ENCODE measurements at regions not wholly inside any gene's neighbourhood (a gene's known extent, or its start where the extent isn't known, plus 50 kb on each side); places are given as distances from the start of the nearest gene placed in this dataset.
"Not testable (repeated sequence)": the region's sequence is repeated elsewhere in the genome, so short reads cannot be mapped to it uniquely, and the experiment has no call there.

DNA sequence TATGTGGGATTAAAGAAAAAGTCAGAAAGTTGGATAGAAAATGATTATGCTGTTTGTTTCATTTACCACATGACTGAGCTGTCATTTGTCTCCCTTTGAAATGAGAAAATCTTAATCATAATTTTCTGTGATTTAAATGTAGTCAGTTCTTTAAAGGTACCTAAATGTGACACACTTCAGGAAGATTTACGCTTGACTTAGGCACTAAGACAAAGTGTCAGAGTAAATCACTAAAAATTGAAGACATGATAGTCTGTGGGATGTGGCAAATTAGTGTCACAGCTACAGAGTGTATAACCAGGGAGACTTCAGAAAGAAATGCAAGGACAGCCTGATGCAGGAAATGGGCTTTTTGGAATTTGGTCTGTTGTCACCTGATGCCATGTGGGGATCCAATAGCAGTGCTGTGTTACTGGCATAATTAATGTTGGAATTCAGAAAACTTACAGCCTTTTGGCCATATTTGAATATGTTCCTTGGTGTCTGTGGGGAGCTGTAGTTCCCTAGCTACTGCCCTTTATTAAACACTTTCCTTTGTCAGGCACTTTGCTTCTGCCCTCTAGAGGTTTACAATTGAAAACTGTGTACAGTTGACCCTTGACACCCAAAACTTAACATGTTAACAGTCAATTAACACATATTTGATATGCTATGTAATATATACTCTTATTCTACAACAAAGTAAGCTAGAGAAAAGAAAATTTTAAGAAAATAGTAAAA is 493.8 kb downstream of the UTRN start:
- FAIRE-seq = no peak
- no peak for DNase-seq (ENCODE audit: low spot score in 2 of 2)

DNA sequence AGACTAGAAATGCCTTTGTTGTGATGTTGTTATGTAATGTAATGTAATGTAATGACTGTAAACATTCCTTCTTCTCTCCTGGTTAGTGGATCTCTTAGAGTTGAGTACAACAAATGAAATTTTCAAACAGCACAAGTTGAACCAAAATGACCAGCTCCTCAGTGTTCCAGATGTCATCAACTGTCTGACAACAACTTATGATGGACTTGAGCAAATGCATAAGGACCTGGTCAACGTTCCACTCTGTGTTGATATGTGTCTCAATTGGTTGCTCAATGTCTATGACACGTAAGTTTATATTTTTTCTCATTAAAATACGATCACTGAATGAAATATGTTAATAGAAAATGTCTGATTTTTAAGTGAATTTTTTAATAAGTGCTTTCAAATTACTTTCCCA is 496.7 kb downstream of the UTRN start:
- no peak for FAIRE-seq
- DNase-seq (ENCODE audit: low spot score in 2 of 2) = no peak

DNA sequence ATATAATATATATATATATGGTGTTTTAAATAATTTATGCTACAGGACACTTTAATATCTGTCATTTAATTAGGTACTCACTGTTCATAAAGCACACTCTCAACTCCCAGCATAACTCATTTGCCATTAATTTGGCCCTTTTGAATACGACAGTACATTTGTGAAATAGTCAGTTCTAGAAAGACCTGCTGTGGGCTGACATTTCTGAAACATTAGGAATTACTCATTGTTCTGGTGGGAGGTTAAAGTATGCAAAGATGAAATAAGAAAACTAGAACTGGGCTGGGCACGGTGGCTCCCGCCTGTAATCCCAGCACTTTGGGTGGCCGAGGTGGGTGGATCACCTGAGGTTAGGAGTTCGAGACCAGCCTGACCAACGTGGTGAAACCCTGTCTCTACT is 497.5 kb downstream of the UTRN start:
- FAIRE-seq = no peak

DNA sequence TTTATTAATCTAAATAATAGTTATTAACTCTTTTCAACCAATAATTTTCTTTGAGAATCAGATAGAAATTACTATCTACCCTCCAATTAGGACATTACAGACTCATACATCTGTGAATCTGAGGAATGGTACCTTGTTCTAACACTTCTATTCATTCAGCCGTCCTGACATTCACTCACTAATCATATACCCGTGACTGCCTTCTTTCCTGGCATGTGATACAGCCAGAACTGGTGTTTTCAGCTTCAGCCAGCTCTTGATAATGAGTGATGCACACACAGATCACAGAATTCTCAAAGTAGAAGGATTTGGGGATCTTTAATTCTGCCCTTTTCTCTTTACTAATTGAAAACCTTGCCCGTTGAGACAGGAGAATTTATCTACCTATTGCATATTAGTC is 499.9 kb downstream of the UTRN start:
- FAIRE-seq (no peak), DNase-seq (ENCODE audit: low spot score in 2 of 2) (no peak)

More for the DNA sequence above, 497.5 kb downstream of the UTRN start:
- DNase-seq (ENCODE audit: low spot score in 2 of 2) = no peak

DNA sequence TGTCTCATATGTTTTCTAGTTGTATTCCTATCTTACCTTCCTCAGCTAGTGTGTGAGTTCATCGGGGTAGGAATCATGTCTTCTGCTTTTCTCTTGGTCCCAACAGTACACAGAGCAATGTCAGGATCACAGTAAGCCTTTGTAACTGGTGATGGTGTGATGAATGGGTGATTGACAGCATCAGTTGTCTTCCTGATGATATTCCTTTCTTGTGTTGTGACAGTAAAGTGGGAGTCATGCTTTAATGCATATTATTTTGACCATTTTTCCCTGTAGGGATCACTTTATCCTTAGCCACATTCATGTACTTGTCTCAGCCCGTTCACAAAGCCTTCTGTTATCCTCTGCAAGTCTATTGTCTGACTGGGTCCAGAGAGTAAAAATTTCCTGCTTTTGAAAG is 501.7 kb downstream of the UTRN start:
- DNase-seq (ENCODE audit: low spot score in 2 of 2) (no peak), FAIRE-seq (no peak)

DNA sequence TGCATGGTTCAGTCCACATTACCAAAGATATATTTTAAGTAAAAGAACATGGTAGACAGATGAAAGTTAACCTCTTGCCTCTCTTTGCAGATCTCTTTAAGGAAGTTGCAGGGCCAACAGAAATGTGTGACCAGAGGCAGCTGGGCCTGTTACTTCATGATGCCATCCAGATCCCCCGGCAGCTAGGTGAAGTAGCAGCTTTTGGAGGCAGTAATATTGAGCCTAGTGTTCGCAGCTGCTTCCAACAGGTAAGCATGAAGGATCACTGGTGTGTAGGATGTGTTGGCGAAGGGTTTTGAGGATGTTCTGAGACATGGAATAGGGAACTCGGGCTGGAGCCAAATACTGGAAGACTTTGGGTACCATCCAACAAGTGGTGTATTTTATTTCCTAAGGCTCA is 508.6 kb downstream of the UTRN start:
- DNase-seq (ENCODE audit: low spot score in 2 of 2) (no peak), FAIRE-seq (no peak)

DNA sequence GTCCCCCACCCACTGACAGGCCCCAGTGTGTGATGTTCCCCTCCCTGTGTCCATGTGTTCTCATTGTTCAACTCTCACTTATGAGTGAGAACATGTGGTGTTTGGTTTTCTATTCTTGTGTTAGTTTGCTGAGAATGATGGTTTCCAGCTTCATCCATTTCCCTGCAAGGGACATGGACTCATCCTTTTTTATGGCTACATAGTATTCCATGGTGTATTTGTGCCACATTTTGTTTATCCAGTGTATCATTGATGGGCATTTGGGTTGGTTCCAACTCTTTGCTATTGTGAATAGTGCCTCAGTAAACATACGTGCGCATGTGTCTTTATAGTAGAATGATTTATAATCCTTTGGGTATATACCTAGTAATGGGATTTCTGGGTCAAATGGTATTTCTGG is 509.9 kb downstream of the UTRN start:
- not testable (repeated sequence) for DNase-seq (ENCODE audit: low spot score in 2 of 2); FAIRE-seq

DNA sequence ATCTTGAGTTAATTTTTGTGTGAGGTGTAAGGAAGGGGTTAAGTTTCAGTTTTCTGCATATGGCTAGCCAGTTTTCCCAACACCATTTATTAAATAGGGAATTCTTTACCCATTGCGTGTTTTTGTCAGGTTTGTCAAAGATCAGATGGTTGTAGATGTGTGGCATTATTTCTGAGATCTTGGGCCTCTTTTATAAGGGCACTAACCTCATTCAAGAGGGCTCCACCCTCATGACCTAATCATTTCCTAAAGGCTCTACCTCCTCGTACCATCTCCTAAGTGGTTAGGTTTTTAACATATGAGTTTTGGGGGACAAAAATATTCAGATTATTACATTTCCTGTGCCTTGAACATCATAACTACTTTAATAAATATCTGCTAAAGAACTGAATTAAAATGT is 510.9 kb downstream of the UTRN start:
- FAIRE-seq (no peak), DNase-seq (ENCODE audit: low spot score in 2 of 2) (no peak)

DNA sequence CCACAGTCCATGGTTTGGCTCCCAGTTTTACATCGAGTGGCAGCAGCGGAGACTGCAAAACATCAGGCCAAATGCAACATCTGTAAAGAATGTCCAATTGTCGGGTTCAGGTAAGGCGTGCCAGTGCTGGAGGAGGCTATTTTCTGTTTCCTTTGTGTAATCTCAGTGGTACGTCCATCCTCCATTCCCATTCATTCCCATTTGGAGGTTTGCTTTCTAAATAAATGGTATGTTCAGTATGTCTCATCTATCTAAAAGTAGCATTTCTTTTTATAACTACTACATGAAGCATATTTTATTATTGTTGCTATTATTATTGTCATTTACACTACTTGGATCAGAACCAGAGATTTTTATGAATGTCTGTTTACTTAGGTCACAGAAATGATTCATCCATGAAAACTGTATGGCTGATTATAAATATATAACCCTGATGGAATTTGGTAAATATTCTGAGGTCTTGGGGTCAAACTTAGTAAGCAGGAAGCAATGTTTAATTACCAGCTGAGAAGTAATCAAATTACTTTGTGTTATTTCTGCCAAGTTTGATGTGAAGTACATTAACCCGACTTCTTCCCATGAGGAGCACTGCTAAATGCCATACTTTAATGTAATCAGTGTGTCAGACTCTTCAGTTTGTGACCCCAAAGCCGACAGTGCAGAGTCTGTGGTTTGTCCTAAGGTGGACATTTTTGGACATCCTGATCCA is 512.9 kb downstream of the UTRN start:
- FAIRE-seq (no peak), DNase-seq (ENCODE audit: low spot score in 2 of 2) (no peak)

DNA sequence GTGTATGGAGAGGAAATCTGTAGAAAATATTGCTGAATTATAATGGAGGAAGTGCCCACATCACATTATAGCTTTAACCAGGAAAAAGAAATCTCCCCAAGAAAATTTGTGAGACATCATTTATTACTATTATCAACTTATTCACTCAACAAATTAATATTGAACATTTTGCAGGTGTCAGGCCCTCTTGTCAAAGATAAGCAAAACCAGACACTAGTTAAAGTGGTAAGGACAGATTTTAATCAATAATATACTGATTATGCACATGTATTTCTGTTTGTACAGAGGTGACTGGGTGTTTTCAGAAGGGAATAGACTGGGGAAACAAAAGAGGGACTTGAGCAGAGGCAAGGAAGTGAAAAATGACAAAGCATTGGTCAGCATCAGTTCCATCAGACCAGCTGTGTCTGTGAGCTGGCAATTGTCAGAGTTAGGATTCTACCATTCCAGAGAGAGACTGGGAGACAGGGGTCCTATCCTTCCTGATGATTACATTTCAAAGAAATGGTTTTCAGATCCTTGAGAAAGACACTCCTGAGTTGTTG is 519.2 kb downstream of the UTRN start:
- no peak for DNase-seq (ENCODE audit: low spot score in 2 of 2)
- FAIRE-seq = no peak

DNA sequence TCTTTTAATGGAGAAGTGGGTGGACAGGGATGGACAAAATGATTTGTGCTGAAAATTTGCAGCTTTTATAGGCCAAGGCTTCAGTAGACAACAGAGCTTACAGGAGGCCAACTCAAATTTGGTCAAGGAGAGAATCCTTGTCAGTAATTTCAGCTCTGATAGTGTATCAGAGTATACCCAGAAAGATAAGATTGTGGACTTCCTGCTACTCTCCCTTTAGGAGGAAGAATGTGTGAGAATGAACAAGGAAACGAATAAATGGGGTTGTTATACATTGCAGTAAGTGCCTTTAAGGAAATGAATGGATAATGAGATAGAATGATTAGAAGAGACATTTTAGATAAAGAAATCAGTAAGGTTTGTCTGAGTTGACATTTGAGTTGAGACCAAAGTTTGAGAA is 519.9 kb downstream of the UTRN start:
- FAIRE-seq (no peak), DNase-seq (ENCODE audit: low spot score in 2 of 2) (no peak)

DNA sequence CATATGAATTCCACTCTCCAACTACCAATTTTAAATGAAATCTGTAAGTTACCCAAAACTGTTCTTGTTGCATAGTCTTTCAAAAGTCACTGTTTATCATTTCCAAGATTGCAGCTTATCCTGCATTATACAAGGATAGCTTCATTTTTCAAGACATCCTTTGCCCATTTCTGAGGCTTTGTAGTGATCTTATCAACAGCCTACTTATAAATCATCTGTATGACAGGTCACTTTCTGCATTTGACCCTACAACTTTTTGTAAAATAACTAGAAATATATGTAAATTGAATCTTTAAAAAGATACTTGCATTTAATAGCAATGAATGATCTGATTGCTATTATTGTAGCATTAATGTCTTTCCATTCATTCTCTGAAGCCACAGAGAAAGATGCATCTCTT is 521.1 kb downstream of the UTRN start:
- no peak for DNase-seq (ENCODE audit: low spot score in 2 of 2)

DNA sequence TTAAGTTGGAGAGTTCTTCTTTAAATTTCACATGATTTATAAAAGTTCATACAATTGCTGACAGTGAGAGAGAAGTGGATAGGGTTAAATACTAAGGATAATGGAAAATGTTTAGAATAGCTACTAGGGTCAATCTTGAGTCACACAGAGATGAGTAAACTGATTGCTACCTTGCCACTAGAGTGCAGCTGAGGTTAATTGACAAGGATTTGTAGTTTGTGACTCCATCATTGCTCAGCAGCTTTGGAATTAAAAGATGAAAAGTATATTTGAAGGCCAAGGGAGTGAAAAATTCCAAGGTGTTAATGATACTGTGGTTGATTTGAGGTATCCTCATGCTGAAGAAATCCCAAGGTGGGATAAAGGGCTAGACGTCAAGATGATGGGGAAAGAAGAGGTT is 524.0 kb downstream of the UTRN start:
- DNase-seq (ENCODE audit: low spot score in 2 of 2) (no peak), FAIRE-seq (no peak)

More for the DNA sequence above, 521.1 kb downstream of the UTRN start:
- FAIRE-seq = no peak

DNA sequence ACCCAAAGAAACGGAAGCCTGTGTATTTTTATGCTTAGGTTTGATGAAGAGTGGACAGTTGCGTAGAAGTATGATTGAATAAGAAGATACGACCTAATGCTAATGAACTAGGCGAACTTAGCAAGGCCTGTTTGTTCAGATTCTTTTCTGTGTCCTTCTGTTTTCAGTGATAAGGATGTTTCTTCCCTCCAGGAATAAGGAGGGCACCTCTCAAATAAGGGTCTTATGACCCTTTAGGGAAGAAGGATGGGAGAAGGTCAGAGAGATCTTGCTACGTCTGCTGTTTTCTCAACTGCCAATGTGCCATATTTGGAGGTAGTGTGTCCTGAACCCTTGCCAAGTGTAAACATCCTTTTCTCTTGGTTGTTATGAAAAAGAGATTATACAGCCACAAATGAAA is 524.8 kb downstream of the UTRN start:
- DNase-seq (ENCODE audit: low spot score in 2 of 2) (no peak), FAIRE-seq (no peak)

DNA sequence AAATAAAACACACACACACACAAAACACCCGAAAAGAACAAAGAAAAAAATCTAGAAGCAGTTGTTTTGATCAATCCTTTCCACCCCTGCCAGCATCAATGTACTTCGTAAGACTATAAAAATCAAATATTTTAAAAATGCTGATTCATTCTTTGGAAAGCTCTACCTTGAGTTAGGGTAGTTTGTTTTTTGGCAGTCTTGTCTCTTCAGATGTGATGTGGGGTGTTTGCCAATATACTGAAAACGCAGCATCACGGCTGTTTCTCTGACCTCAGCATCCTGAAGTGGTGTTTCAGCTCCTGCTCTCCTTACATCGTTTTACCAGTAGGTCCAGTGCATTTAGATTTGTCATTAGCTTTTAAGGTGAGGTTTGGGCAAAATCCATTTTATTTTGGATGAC is 526.0 kb downstream of the UTRN start:
- no peak for FAIRE-seq
- DNase-seq (ENCODE audit: low spot score in 2 of 2) = no peak

DNA sequence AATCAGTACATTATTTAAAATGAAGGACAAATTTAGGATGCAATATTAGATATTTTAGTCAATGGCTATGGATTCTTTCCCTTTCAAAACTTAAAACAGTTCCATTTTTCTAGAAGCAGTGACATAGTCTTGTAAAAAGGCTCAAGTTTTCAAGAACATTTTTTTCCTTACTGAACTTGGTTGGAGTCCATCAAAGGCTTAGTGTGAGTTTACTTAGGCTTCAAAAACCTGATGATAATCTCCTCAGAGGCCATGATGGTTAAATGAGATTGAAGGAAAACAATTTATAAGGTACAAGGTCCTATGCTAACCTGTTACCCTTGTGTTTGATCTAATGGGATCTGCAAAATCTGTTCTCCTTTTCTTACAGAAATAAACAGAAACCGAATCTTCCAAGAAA is 531.8 kb downstream of the UTRN start:
- DNase-seq (ENCODE audit: low spot score in 2 of 2) = no peak
- FAIRE-seq = no peak

DNA sequence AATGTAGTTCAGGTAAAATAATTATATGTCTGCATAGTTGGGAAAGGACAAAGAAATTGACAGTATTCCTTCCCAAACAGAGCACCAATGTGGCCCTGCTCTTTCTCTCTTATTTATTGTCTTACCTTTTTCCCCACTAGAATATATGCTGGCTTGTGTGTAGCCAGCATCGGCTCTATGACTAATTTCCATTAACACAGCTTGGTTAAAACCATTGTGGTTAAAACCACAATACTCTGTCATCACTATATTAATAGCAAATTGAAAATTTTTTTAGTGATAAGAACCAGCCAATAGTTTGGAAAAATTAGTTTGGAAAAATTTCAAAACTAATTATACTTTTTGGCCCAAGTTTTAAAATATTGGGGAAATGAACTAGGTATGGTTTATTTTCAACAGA is 535.1 kb downstream of the UTRN start:
- DNase-seq (ENCODE audit: low spot score in 2 of 2) = no peak
- no peak for FAIRE-seq

DNA sequence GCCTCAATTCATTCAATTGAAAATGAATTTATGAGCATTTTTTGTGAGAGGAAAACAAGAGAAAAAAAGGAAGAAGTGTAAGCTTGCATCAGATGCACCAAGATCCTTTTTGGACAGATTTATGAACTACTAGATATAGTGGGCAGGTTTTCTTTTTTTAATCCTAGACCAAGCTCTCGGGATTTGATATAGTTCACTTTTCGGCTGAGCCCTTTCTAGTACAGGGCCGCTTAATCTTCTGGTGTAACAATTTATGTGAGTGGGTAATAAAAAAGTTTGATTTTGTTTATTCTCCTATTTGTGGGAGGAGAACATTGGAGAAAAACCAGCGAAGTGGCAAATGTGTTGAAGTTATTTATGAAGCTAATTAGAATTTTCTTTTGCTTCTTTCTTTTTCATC is 538.0 kb downstream of the UTRN start:
- FAIRE-seq (no peak), DNase-seq (ENCODE audit: low spot score in 2 of 2) (no peak)

DNA sequence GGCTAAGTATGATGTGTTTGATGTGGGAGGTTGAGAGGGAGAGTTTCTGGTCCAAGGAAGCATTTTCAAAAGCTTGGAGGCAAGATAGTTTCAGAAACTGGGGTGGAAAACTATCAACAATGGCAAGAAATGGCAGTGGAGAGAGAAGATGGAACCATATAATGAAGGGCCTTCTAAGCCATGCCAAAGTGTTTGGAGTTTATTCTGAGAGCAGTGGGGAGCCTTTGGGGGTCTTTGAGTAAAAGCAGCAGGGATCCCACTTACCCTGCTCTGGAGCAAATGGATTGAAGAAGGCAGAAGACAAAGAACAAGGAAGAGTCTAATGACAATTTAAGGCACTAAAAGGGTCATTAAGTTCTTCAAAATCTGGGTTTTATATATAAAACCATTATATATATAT is 538.9 kb downstream of the UTRN start:
- FAIRE-seq = no peak
- DNase-seq (ENCODE audit: low spot score in 2 of 2) = no peak

DNA sequence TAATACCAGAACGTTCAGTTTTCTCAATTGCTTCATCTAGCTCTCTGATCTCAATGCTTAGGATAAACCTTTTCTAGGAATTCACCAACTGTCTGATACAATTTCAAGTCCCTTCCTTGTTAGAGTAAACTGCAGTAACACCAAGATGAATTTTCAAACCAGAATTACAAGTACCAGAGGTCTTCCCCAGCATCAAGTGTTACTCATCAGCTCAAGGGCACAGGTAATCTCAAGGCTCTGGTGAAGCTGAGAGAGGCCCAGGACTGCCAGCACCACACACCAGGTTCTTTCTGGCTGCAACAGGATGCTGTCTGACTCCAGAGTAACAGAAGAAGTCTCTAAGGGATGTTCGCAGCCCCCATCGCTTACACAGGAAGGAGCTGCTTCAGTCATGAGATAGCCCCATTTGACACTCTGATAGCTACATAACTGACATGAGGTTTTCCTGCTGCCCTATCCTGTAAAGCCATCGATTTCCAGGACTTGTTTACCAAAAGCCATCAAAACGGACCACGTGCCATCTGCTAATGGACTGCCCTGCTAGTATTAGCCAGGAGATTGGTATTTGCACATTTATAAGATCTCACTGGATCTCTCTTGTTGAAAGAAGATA is 549.4 kb downstream of the UTRN start:
- FAIRE-seq = no peak
- no peak for DNase-seq (ENCODE audit: low spot score in 2 of 2)

DNA sequence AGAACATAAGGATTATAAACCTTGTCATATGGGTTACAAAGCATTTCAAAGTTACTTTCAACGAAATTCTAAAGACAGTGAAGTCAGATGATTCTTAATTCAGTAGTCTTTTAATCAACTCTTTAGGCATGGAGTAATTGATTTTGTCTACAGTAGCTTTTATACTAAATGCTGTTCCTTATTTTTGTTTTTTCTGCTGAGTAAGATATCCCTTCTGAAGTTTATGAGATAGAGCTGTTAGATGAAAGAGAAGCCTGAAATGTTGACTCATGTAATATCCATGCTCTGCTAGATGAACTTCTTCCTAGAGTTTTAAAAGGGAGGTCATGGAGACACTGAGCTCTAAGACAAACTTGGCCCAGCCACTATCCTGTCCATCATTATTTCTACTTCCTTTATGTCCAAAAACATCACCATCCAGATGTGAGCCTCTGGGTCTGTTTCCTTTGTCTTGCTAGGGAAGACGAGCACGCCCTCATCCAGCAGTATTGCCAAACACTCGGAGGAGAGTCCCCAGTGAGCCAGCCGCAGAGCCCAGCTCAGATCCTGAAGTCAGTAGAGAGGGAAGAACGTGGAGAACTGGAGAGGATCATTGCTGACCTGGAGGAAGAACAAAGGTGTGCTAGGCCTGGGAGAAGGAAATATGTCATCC is 550.3 kb downstream of the UTRN start:
- no peak for DNase-seq (ENCODE audit: low spot score in 2 of 2)
- no peak for FAIRE-seq
